ENCODE measurements at regions not wholly inside any gene's neighbourhood (a gene's known extent, or its start where the extent isn't known, plus 50 kb on each side); places are given as distances from the start of the nearest gene placed in this dataset.
A peak's percentile ranks its signal among the peaks of the same experiment; 100 is the strongest.

DNA sequence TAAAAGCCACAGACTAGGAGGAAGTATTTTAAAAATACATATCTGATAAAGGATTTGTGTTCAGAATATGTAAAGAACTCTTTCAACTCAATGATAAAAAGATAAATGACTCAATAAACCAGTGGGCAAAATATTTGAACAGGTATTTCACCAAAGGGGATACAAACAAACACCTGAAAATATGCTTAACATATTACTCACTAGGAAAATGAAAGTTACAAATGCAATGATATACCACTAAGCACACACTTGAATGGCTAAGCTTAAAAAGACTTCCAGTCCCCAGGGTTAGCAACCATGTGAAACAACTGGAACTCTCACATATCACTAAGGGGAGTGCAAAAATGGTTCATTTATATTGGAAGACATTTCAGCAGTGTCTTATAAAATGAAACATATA is 131.6 kb downstream of the SLIT2 start:
- H3K27ac Mint-ChIP-seq = peak overlapping the region; percentile 37

DNA sequence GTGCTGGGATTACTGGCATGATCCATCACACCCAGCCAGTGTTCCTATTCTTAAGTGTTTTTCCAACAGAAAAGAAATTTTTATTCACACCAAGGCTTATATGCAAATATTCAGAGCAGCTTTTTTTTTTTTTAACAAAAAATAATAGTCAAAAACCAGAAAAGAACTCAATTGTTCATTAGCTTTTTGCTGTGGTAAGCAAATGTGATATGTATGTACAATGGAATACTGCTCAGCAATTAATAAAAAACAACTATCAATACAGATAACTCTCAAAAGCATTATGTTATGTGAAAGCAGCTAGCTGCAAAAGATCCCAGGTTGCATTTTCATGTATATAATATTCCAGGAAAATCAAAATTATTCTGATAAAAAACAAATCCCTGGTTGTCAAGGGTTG is 132.3 kb downstream of the SLIT2 start:
- H3K27ac Mint-ChIP-seq = no peak overlapping the region
- TF ChIP-seq, protein P1, sequence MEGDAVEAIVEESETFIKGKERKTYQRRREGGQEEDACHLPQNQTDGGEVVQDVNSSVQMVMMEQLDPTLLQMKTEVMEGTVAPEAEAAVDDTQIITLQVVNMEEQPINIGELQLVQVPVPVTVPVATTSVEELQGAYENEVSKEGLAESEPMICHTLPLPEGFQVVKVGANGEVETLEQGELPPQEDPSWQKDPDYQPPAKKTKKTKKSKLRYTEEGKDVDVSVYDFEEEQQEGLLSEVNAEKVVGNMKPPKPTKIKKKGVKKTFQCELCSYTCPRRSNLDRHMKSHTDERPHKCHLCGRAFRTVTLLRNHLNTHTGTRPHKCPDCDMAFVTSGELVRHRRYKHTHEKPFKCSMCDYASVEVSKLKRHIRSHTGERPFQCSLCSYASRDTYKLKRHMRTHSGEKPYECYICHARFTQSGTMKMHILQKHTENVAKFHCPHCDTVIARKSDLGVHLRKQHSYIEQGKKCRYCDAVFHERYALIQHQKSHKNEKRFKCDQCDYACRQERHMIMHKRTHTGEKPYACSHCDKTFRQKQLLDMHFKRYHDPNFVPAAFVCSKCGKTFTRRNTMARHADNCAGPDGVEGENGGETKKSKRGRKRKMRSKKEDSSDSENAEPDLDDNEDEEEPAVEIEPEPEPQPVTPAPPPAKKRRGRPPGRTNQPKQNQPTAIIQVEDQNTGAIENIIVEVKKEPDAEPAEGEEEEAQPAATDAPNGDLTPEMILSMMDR (IDR thresholded peaks at IDR 0.05) = no peak
- DNase-seq = no peak
- no peak overlapping the region for H3K4me3 Mint-ChIP-seq
- H3K9me3 Mint-ChIP-seq = no peaks in the 10 kb centered on the region
- no peaks in the 10 kb centered on the region for H3K27me3 Mint-ChIP-seq (ENCODE audit: low read depth, poor library complexity)
- no peaks in the 10 kb centered on the region for H3K36me3 Mint-ChIP-seq (ENCODE audit: low read depth)
- H3K4me1 Mint-ChIP-seq = peaks cover 6% of the 10 kb centered on the region

More for the DNA sequence above, 131.6 kb downstream of the SLIT2 start:
- TF ChIP-seq, protein P1 (IDR thresholded peaks at IDR 0.05) = no peak
- H3K9me3 Mint-ChIP-seq = no peaks in the 10 kb centered on the region
- no peak overlapping the region for H3K4me3 Mint-ChIP-seq
- peaks cover 6% of the 10 kb centered on the region for H3K4me1 Mint-ChIP-seq
- H3K36me3 Mint-ChIP-seq (ENCODE audit: low read depth) = no peaks in the 10 kb centered on the region
- no peak for DNase-seq
- no peaks in the 10 kb centered on the region for H3K27me3 Mint-ChIP-seq (ENCODE audit: low read depth, poor library complexity)

DNA sequence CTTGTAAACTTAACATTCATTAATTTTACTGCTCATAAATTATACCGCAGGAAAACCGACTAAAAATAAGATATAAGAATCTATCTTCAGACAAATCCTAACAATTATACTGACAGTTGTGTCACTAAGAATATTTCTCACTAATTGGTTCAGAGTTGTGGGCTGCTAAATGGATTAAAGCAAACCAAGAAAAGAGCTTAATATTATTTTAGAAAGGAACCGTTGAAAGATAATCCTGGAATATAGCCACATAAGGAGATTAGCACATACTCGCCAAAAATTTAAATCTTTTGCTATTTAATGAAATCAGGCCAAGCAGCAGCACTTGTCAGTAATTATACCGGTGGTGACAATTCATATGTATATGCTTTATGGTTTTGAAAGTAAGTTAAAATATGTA is 132.8 kb downstream of the SLIT2 start:
- TF ChIP-seq, protein P1 (IDR thresholded peaks at IDR 0.05) = no peak
- no peak for DNase-seq
- Mint-ChIP-seq H3K27ac (no peak overlapping the region), H3K4me1 (peaks cover 6% of the 10 kb centered on the region), H3K4me3 (no peak overlapping the region), H3K9me3 (no peaks in the 10 kb centered on the region), H3K36me3 (ENCODE audit: low read depth) (no peaks in the 10 kb centered on the region), H3K27me3 (ENCODE audit: low read depth, poor library complexity) (no peaks in the 10 kb centered on the region)

DNA sequence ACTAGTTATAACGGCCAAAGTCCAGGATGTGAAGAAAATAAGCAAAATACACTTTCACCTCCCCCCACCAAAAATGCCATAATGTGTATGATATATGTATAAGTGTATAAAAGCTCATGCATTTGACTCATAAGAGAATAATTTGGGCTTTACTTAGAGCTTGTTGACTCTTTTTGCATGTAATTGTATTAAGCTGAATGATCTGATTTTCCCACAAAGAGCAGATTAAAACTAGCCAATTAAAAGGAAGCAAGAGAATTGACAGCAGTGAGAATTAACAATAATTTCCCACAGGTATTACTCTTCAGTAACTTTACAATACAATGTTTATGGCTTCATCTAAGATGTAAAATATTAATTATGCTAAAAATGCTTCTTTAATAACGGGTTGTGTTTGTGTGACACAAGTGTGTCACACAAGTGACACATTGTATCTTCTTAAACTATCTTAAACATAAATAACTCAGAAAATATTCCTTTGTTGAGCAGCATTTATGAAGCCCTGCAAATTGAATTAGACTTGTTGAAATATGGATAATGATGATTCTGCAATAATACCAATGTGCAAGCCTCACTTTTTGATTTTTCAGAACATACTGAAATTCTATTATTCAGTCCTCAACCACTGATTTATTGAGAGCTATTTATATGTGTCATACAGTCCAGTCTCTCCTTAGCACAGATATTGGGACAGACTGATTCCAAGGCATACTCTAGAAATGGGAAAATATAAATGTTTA is 134.5 kb downstream of the SLIT2 start:
- Mint-ChIP-seq H3K27me3 (ENCODE audit: low read depth, poor library complexity) (no peaks in the 10 kb centered on the region), H3K4me3 (no peak overlapping the region), H3K36me3 (ENCODE audit: low read depth) (no peaks in the 10 kb centered on the region), H3K27ac (no peak overlapping the region), H3K4me1 (peaks cover 6% of the 10 kb centered on the region), H3K9me3 (no peaks in the 10 kb centered on the region)
- TF ChIP-seq, protein P1 (IDR thresholded peaks at IDR 0.05) = no peak
- no peak for DNase-seq

DNA sequence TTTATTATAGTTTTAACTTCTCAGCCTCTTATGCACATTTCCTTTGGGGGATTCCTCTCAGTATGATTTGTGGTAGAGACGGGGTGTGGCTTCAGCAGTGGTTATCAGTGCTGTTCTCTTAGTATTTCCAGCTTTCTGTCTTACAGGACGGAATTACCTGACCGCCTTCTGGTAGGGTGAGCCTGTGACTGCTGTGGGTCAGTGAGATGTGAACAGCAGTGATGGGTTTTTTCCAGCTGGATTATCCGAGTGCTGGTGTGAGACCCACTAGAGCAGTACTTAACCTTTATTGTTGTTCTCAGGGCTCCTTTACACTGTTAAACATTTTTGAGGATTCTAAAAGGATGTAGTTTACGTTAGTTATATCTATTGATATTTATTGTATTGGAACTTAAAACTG is 135.2 kb downstream of the SLIT2 start:
- Mint-ChIP-seq H3K9me3 (no peaks in the 10 kb centered on the region), H3K4me3 (no peak overlapping the region), H3K27ac (no peak overlapping the region), H3K36me3 (ENCODE audit: low read depth) (no peaks in the 10 kb centered on the region), H3K27me3 (ENCODE audit: low read depth, poor library complexity) (no peaks in the 10 kb centered on the region), H3K4me1 (peaks cover 6% of the 10 kb centered on the region)
- TF ChIP-seq, protein P1 (IDR thresholded peaks at IDR 0.05) = no peak
- no peak for DNase-seq

DNA sequence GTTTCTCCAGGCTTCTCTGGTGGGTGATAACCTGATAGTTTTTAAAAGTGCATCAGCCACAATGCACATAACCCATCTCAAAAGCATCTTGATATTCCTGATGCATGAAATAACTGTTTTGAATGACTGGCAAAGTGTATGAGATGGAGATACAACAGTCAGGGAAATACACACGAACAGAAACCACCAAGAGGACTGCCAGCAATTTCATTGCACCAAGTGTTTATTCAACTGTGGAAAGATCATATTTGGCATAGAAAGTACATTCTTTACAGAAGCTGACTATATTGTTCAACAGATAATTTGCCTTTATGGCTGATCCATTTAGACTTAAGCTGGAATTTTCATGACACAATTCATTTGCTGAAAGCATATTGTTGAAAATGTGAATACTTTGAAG is 139.5 kb downstream of the SLIT2 start:
- DNase-seq = no peak
- H3K27me3 Mint-ChIP-seq (ENCODE audit: low read depth, poor library complexity) = no peaks in the 10 kb centered on the region
- no peak overlapping the region for H3K4me3 Mint-ChIP-seq
- H3K9me3 Mint-ChIP-seq = no peaks in the 10 kb centered on the region
- peaks cover 6% of the 10 kb centered on the region for H3K4me1 Mint-ChIP-seq
- TF ChIP-seq, protein P1 (IDR thresholded peaks at IDR 0.05) = no peak
- no peaks in the 10 kb centered on the region for H3K36me3 Mint-ChIP-seq (ENCODE audit: low read depth)
- no peak overlapping the region for H3K27ac Mint-ChIP-seq
